PC-9 (cell line): ENCODE measurements at regions not wholly inside any gene's neighbourhood (a gene's known extent, or its start where the extent isn't known, plus 50 kb on each side); places are given as distances from the start of the nearest gene placed in this dataset.

Source experiments
- BruUV-seq: library from RNA; stranded (reverse); fragments of 400-500 nt; replicated peaks from 2 replicates; lab custom pipeline; 2021; lab: Mats Ljungman, UMichigan
- CTCF ChIA-PET: fragments of 300-600 bp; sonication (Branson Sonifier 250); formaldehyde crosslinking; loops from one replicate; lab custom pipeline; 2022; ENCODE audit warnings: antibody characterized with exemption; lab: Charles Lee
- POLR2A ChIA-PET: fragments of 300-600 bp; sonication (Branson Sonifier 250); formaldehyde crosslinking; loops from one replicate; lab custom pipeline; 2022; ENCODE audit warnings: antibody characterized with exemption; ENCODE audit not compliant: unreplicated experiment; lab: Charles Lee
- DNase-seq, 2 experiments: peaks; one replicate each; pipeline versions ENCODE4 v3.0.0 to v3.0.0-alpha.2; 2015 to 2022; ENCODE audit warnings: mixed read lengths in 1 of 2
- H2AFZ ChIP-seq: fragments of 200-600 bp; sonication (generic); 2 replicates; pipeline ENCODE4 v1.8.1; 2017; ENCODE audit warnings: antibody characterized with exemption
- H3F3A ChIP-seq: fragments of 200-600 bp; sonication (generic); 2 replicates; pipeline ENCODE4 v1.8.1; 2017; ENCODE audit warnings: antibody characterized with exemption, mild to moderate bottlenecking, low read depth; ENCODE audit not compliant: insufficient read depth
- H3K27ac ChIP-seq: fragments of 200-600 bp; sonication (generic); 2 replicates; pipeline ENCODE4 v1.6.1; 2016; ENCODE audit warnings: mixed run types
- H3K27me3 ChIP-seq: fragments of 200-600 bp; sonication (generic); 2 replicates; pipeline ENCODE4 v1.6.1; 2016; ENCODE audit warnings: low read depth, mixed run types; ENCODE audit not compliant: insufficient read depth
- H3K36me3 ChIP-seq: fragments of 200-600 bp; sonication (generic); 2 replicates; pipeline ENCODE4 v1.6.1; 2016; ENCODE audit warnings: low read depth, mixed run types
- H3K4me1 ChIP-seq: fragments of 200-600 bp; sonication (generic); replicated peaks from 2 replicates; pipeline ENCODE4 v1.6.1; 2016; ENCODE audit warnings: mixed run types; ENCODE audit not compliant: insufficient read depth
- H3K4me2 ChIP-seq: fragments of 200-600 bp; sonication (generic); 2 replicates; pipeline ENCODE4 v1.6.1; 2017; ENCODE audit warnings: mixed run types
- H3K4me3 ChIP-seq: fragments of 200-600 bp; sonication (generic); 2 replicates; pipeline ENCODE4 v1.6.1; 2016; ENCODE audit warnings: mixed run types
- H3K79me2 ChIP-seq: fragments of 200-600 bp; sonication (generic); 2 replicates; pipeline ENCODE4 v1.6.1; 2017; ENCODE audit warnings: low read depth, mixed run types
- H3K9me2 ChIP-seq: fragments of 200-600 bp; sonication (generic); 2 replicates; pipeline ENCODE4 v1.8.1; 2017; ENCODE audit warnings: mild to moderate bottlenecking; ENCODE audit not compliant: insufficient read depth
- H3K9me3 ChIP-seq: fragments of 200-600 bp; sonication (generic); 2 replicates; pipeline ENCODE4 v1.8.1; 2016; ENCODE audit warnings: low read depth; ENCODE audit not compliant: insufficient read depth
- H4K20me1 ChIP-seq: fragments of 200-600 bp; sonication (generic); 2 replicates; pipeline ENCODE4 v1.8.1; 2017; ENCODE audit not compliant: insufficient read depth
- CTCF ChIP-seq: fragments of 200-600 bp; sonication (generic); conservative IDR thresholded peaks from 2 replicates; pipeline ENCODE4 v1.6.1; 2017; ENCODE audit warnings: mixed run types, antibody characterized with exemption, mild to moderate bottlenecking, moderate library complexity
- EZH2 ChIP-seq: fragments of 200-600 bp; sonication (generic); IDR thresholded peaks from 2 replicates; pipeline ENCODE4 v1.8.0; 2017; ENCODE audit warnings: antibody characterized with exemption, low read depth
- intact Hi-C: fragments of 100-400 bp; cut with micrococcal nuclease; formaldehyde crosslinking; loops from one replicate; pipeline ENCODE4 v1.10.0; 2022; ENCODE audit not compliant: unreplicated experiment

- no peaks in the 10 kb centered on the region for H3K4me1 ChIP-seq
- H3K9me3 ChIP-seq, result peaks cover 3% of the 10 kb centered on the region; the same call in 1 of the 2 replicates
- ChIA-PET POLR2A (no interaction called here), CTCF (no interaction called here)
- no peak overlapping the region for H3K4me3 ChIP-seq
- no peaks in the 10 kb centered on the region for H3F3A ChIP-seq
- H4K20me1 ChIP-seq, result no peaks in the 10 kb centered on the region
- no TSS peak for BruUV-seq
- no peak overlapping the region for H3K4me2 ChIP-seq
- TF ChIP-seq EZH2, result no peak
- TF ChIP-seq CTCF, result no peak
- no peaks in the 10 kb centered on the region for H3K27me3 ChIP-seq
- no peak overlapping the region for H2AFZ ChIP-seq
- no peaks in the 10 kb centered on the region for H3K79me2 ChIP-seq
- no peak for DNase-seq
- intact Hi-C loops, result no loop called here
- no peaks in the 10 kb centered on the region for H3K36me3 ChIP-seq
- H3K9me2 ChIP-seq, result peaks cover under 1% of the 10 kb centered on the region; the same call in 1 of the 2 replicates
- no peak overlapping the region for H3K27ac ChIP-seq
These were observed 189.7 kb downstream of the TMEM26 start for GRCh38 chr10:61263518-61263917.

GRCh38 chr10:61262486-61263261 is 190.5 kb downstream of the TMEM26 start:
- no peak for TF ChIP-seq CTCF
- no peak for TF ChIP-seq EZH2
- H3K4me1 ChIP-seq, result no peaks in the 10 kb centered on the region
- no peak overlapping the region for H3K4me2 ChIP-seq
- no peaks in the 10 kb centered on the region for H3K79me2 ChIP-seq
- H3K27ac ChIP-seq, result no peak overlapping the region
- H3K9me3 ChIP-seq, result peaks cover 3% of the 10 kb centered on the region; the same call in 1 of the 2 replicates
- BruUV-seq, result no TSS peak
- intact Hi-C loops, result no loop called here
- no peaks in the 10 kb centered on the region for H3K27me3 ChIP-seq
- H3F3A ChIP-seq, result no peaks in the 10 kb centered on the region
- no peaks in the 10 kb centered on the region for H4K20me1 ChIP-seq
- DNase-seq, result no peak
- CTCF ChIA-PET, result no interaction called here
- POLR2A ChIA-PET, result no interaction called here
- H3K9me2 ChIP-seq, result no peaks in the 10 kb centered on the region; the same call in 1 of the 2 replicates
- H3K4me3 ChIP-seq, result no peak overlapping the region
- no peaks in the 10 kb centered on the region for H3K36me3 ChIP-seq
- no peak overlapping the region for H2AFZ ChIP-seq

- intact Hi-C loops, result no loop called here
- no peak overlapping the region for H3K4me3 ChIP-seq
- H4K20me1 ChIP-seq, result no peaks in the 10 kb centered on the region
- no TSS peak for BruUV-seq
- H3K27me3 ChIP-seq, result no peaks in the 10 kb centered on the region
- H2AFZ ChIP-seq, result no peak overlapping the region
- no peak for DNase-seq
- TF ChIP-seq EZH2 (no peak), CTCF (no peak)
- H3F3A ChIP-seq, result no peaks in the 10 kb centered on the region
- CTCF ChIA-PET, result no interaction called here
- H3K27ac ChIP-seq, result no peak overlapping the region
- no peak overlapping the region for H3K4me2 ChIP-seq
- no peaks in the 10 kb centered on the region for H3K79me2 ChIP-seq
- no peaks in the 10 kb centered on the region for H3K4me1 ChIP-seq
- POLR2A ChIA-PET, result no interaction called here
- H3K9me3 ChIP-seq, result peaks cover 9% of the 10 kb centered on the region; the same call in 1 of the 2 replicates
- no peaks in the 10 kb centered on the region for H3K36me3 ChIP-seq
- H3K9me2 ChIP-seq, result no peaks in the 10 kb centered on the region
These were observed 195.2 kb downstream of the TMEM26 start for GRCh38 chr10:61257956-61258496.
